VCaP (cell line): ENCODE measurements at regions not wholly inside any gene's neighbourhood (a gene's known extent, or its start where the extent isn't known, plus 50 kb on each side); places are given as distances from the start of the nearest gene placed in this dataset.

Source experiments
- H3K27ac ChIP-seq: fragments of 450-650 bp; 2 replicates; pipeline ENCODE4 v1.5.1; 2017
- CTCF ChIP-seq: fragments of 450-650 bp; conservative IDR thresholded peaks from 2 replicates; pipeline ENCODE4 v1.5.1; 2017; ENCODE audit warnings: mild to moderate bottlenecking, moderate library complexity

DNA sequence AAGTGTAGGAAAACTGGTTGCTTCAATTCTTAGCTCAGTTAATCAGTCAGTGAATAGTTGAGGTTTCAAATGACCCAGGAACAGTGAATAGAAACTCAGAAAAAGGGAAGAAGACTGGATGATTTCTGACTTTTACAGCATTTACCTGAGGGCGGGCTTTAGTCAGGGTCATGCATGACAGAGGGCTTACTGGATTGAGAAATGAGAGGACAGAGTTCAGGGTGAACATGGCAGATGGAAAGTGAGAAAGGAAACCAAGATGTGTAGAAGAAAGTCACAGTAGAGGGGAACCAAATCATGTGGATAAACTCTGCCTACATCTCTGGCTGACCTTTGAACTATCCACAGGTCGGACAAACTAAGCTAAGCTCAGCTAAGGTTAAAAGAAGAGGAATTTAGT, 596.0 kb downstream of the SEMA5A start:
- H3K27ac ChIP-seq: no peak overlapping the region
- TF ChIP-seq CTCF: no peak

GRCh38 chr5:8952147-8952546, 593.7 kb downstream of the SEMA5A start:
- no peak overlapping the region for H3K27ac ChIP-seq
- no peak for TF ChIP-seq CTCF

GRCh38 chr5:8953016-8953415, 592.9 kb downstream of the SEMA5A start:
- no peak overlapping the region for H3K27ac ChIP-seq

GRCh38 chr5:8953911-8954438, 591.9 kb downstream of the SEMA5A start:
- no peak overlapping the region for H3K27ac ChIP-seq
- no peak for TF ChIP-seq CTCF

More at GRCh38 chr5:8953016-8953415, 592.9 kb downstream of the SEMA5A start:
- TF ChIP-seq CTCF: no peak

DNA sequence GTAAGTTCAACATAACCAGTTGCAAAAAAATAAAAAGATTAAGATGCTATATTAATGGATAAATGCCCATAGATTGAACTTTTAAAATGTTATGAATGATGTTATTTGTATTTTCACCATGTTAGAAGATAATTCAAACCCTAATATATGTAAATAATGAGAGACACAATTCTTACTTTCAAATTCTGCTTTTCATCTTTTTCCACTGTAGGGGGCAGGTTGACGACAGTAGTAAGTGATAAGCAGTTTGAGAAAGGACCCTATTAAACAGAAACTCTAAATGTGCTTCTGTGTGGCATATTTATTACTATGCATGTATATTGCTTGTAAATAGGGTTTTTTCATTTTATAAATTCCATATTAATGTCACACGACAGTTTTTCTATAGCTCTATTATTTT, 591.1 kb downstream of the SEMA5A start:
- TF ChIP-seq CTCF: no peak
- no peak overlapping the region for H3K27ac ChIP-seq

DNA sequence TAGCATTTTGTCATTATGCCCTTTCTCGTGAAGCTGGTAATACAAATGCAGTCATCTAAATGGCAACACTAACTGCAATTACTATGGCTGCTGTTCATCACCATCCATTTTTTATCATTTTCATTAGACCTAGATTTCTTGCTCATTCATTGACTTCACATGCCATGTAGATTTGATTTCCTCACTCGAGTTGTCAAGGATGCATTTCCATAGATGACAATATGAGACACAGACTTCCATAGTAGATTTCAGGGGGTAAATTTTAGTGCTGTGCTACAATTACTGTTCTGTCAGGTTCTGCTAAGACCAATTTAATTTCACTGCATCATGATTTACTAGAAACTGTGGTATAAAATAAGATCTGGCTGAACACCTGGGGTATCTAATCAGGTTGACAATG, 589.2 kb downstream of the SEMA5A start:
- no peak overlapping the region for H3K27ac ChIP-seq
- no peak for TF ChIP-seq CTCF

DNA sequence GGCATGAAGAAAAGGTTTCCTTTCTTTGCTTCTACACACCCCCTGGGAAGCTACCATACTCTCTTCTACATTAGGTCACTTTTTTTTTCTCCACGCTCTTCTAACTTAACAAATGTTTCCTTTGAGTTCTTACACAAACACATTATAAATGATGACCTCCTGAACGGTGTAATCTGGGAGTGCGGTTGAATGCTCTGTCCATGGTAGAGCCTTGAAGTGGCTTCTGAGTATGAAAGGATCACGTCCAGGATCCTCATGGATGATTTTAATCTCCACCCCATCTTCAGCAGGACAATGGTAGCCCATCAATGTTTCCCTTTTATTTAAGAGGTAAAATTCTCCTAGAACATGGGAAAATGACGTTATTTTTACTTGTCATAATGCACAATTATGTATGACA, 587.3 kb downstream of the SEMA5A start:
- TF ChIP-seq CTCF: no peak
- no peak overlapping the region for H3K27ac ChIP-seq
